ENCODE measurements at regions not wholly inside any gene's neighbourhood (a gene's known extent, or its start where the extent isn't known, plus 50 kb on each side); places are given as distances from the start of the nearest gene placed in this dataset.
"Not testable (repeated sequence)": the region's sequence is repeated elsewhere in the genome, so short reads cannot be mapped to it uniquely, and the experiment has no call there.

GRCh38 chr10:53063805-53064204 lies 291.2 kb upstream of the MBL2 start:
- no peak for DNase-seq
- intact Hi-C loops (cut with DNase I), result no loop called here

- no peak for DNase-seq
Observed at GRCh38 chr10:53052521-53053164, 280.1 kb upstream of the MBL2 start.

GRCh38 chr10:53045315-53045714 lies 272.7 kb upstream of the MBL2 start:
- intact Hi-C loops (cut with DNase I), result no loop called here
- no peak for DNase-seq

More at GRCh38 chr10:53052521-53053164, 280.1 kb upstream of the MBL2 start:
- intact Hi-C loops (cut with DNase I), result no loop called here

- intact Hi-C loops (cut with DNase I); DNase-seq: not testable (repeated sequence)
Observed at GRCh38 chr10:53035823-53036222, 263.2 kb upstream of the MBL2 start.

- no peak for DNase-seq
- intact Hi-C loops (cut with DNase I), result no loop called here
Observed at GRCh38 chr10:53033396-53033795, 260.8 kb upstream of the MBL2 start.

- DNase-seq; intact Hi-C loops (cut with DNase I): not testable (repeated sequence)
Observed at GRCh38 chr10:53029872-53030849, 257.6 kb upstream of the MBL2 start.

- DNase-seq, result no peak
- intact Hi-C loops (cut with DNase I), result no loop called here
Observed at GRCh38 chr10:53029449-53029848, 256.9 kb upstream of the MBL2 start.

GRCh38 chr10:53025765-53026164 lies 253.2 kb upstream of the MBL2 start:
- intact Hi-C loops (cut with DNase I), result not testable (repeated sequence)

GRCh38 chr10:53025172-53025711 lies 252.7 kb upstream of the MBL2 start:
- intact Hi-C loops (cut with DNase I), result no loop called here
- no peak for DNase-seq

More at GRCh38 chr10:53025765-53026164, 253.2 kb upstream of the MBL2 start:
- DNase-seq, result not testable (repeated sequence)

- no peak for DNase-seq
- intact Hi-C loops (cut with DNase I), result no loop called here
Observed at GRCh38 chr10:53023411-53023810, 250.8 kb upstream of the MBL2 start.

- intact Hi-C loops (cut with DNase I), result no loop called here
- DNase-seq, result no peak
Observed at GRCh38 chr10:53022611-53023088, 250.1 kb upstream of the MBL2 start.

GRCh38 chr10:53013201-53013810 lies 240.7 kb upstream of the MBL2 start:
- intact Hi-C loops (cut with DNase I), result no loop called here
- no peak for DNase-seq

GRCh38 chr10:53009961-53010907 lies 237.7 kb upstream of the MBL2 start:
- no peak for DNase-seq
- intact Hi-C loops (cut with DNase I), result no loop called here

- intact Hi-C loops (cut with DNase I), result no loop called here
- no peak for DNase-seq
Observed at GRCh38 chr10:53007527-53007842, 234.9 kb upstream of the MBL2 start.

GRCh38 chr10:53006663-53007526 lies 234.3 kb upstream of the MBL2 start:
- DNase-seq, result no peak
- intact Hi-C loops (cut with DNase I), result no loop called here

- DNase-seq, result no peak
- intact Hi-C loops (cut with DNase I), result no loop called here
Observed at GRCh38 chr10:53005612-53006345, 233.2 kb upstream of the MBL2 start.

GRCh38 chr10:53003094-53003493 lies 230.5 kb upstream of the MBL2 start:
- intact Hi-C loops (cut with DNase I), result no loop called here
- DNase-seq, result no peak

Data from head of caudate nucleus (tissue), 42 donors.